Tibial nerve (tissue), 4 donors: ENCODE measurements at regions not wholly inside any gene's neighbourhood (a gene's known extent, or its start where the extent isn't known, plus 50 kb on each side); places are given as distances from the start of the nearest gene placed in this dataset.
A peak's percentile ranks its signal among the peaks of the same experiment; 100 is the strongest.

Source experiments
- DNase-seq, 2 donors: peaks; one replicate each; pipeline ENCODE4 v3.0.0-alpha.2; 2019; ENCODE audit warnings: low spot score in 2 of 2
- H3K27ac ChIP-seq, 4 donors: fragments of 200-600 bp; sonication (generic) in 3 of 4; one replicate each; pipeline ENCODE4 v1.5.1; 2017 to 2019; ENCODE audit warnings: mild to moderate bottlenecking in 1 of 4
- H3K27me3 ChIP-seq, 2 donors: fragments of 200-600 bp; sonication (generic) in 1 of 2; one replicate each; pipeline versions ENCODE4 v1.5.1 to v1.6.0; 2017 to 2019
- H3K36me3 ChIP-seq, 3 donors: fragments of 200-600 bp; sonication (generic); one replicate each; pipeline ENCODE4 v1.5.1; 2018 to 2019
- H3K4me1 ChIP-seq, 4 donors: fragments of 200-600 bp; sonication (generic) in 3 of 4; one replicate each; pipeline ENCODE4 v1.5.1; 2017 to 2019
- H3K4me3 ChIP-seq, 4 donors: fragments of 200-600 bp; sonication (generic) in 3 of 4; one replicate each; pipeline ENCODE4 v1.5.1; 2017 to 2019; ENCODE audit warnings: mild to moderate bottlenecking in 1 of 4, moderate library complexity in 1 of 4
- H3K9me3 ChIP-seq, 4 donors: fragments of 200-600 bp; sonication (generic) in 3 of 4; one replicate each; pipeline ENCODE4 v1.5.1; 2017 to 2019
- EP300 ChIP-seq, 2 donors: sonication (generic); formaldehyde crosslinking; IDR thresholded peaks; one replicate each; pipeline ENCODE4 v1.6.1; 2017; ENCODE audit warnings: antibody characterized with exemption in 2 of 2, mild to moderate bottlenecking in 1 of 2
- POLR2A ChIP-seq, 2 donors: fragments of 450-650 bp; IDR thresholded peaks; one replicate each; pipeline ENCODE4 v1.6.1; 2017; ENCODE audit warnings: antibody characterized with exemption in 2 of 2, mild to moderate bottlenecking in 2 of 2, moderate library complexity in 2 of 2
- WGBS, 2 donors: methylation state at CpG; one replicate each; pipeline ENCODE4 v1.1.5; 2018; 5-methylcytosine and 5-hydroxymethylcytosine counted together
- TF ChIP-seq, protein P1 (sequence below), 5 experiments: fragments of 200-600 bp in 3 of 5; fragments of 450-650 bp in 2 of 5; sonication (generic) in 3 of 5; IDR thresholded peaks; one replicate each; pipeline ENCODE4 v1.5.1; 2016 to 2019; ENCODE audit warnings: antibody characterized with exemption in 5 of 5, mild to moderate bottlenecking in 3 of 5, moderate library complexity in 2 of 5

DNA sequence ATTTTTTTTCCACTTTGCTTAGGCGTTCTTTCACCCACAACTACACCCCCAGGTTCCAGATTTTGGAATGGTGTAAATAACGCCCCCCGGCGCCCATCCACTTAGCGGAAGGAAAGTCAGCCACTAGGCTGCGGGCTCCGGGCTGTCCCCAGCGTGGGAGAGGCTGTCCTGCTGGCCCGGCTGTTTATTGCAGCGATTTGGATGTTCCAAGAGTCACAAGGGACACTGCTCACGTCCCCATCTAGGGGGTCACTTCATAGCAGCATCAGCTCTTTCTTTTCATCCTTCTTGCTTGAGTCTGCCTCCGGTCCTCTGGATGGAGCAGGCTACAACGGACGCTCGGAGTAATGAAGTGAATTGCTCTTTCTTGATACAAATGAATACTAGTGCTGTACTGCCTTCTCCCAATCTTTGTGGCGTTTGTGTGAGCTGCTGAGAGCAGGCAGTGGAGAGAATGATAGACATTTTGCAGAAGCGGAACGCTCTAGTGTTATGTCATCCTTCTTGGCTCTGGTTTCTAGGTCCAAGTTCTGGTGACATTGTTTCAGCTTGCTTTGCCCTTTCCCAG, 50.7 kb upstream of the PAIP2B start:
- no peaks in the 10 kb centered on the region for H3K9me3 ChIP-seq
- H3K4me1 ChIP-seq, result peaks cover 0 to 43% (median 4%) of the 10 kb centered on the region in 4 donors
- peaks cover 0 to 26% of the 10 kb centered on the region in 2 donors for H3K27me3 ChIP-seq
- WGBS, 2 donors, result 2 to 4% methylated on average over 18 of the region's 18 CpGs
- DNase-seq, result peak in 1 of 2 donors; percentile 10
- TF ChIP-seq POLR2A (IDR thresholded peaks at IDR 0.05) (peak in 1 of 2 donors; percentile 42), EP300 (IDR thresholded peaks at IDR 0.05) (peak in 1 of 2 donors; percentile 84)
- TF ChIP-seq, protein P1, sequence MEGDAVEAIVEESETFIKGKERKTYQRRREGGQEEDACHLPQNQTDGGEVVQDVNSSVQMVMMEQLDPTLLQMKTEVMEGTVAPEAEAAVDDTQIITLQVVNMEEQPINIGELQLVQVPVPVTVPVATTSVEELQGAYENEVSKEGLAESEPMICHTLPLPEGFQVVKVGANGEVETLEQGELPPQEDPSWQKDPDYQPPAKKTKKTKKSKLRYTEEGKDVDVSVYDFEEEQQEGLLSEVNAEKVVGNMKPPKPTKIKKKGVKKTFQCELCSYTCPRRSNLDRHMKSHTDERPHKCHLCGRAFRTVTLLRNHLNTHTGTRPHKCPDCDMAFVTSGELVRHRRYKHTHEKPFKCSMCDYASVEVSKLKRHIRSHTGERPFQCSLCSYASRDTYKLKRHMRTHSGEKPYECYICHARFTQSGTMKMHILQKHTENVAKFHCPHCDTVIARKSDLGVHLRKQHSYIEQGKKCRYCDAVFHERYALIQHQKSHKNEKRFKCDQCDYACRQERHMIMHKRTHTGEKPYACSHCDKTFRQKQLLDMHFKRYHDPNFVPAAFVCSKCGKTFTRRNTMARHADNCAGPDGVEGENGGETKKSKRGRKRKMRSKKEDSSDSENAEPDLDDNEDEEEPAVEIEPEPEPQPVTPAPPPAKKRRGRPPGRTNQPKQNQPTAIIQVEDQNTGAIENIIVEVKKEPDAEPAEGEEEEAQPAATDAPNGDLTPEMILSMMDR (IDR thresholded peaks at IDR 0.05), result peak; percentile 30 to 57 (median 46)
- peak overlapping the region; percentile 44 to 91 (median 80) for H3K27ac ChIP-seq
- no peaks in the 10 kb centered on the region for H3K36me3 ChIP-seq
- peak overlapping the region; percentile 45 to 85 (median 57) for H3K4me3 ChIP-seq

- Histone ChIP-seq H3K9me3 (no peaks in the 10 kb centered on the region), H3K27me3 (peaks cover 0 to 24% of the 10 kb centered on the region in 2 donors), H3K4me1 (peaks cover 0 to 39% (median 2%) of the 10 kb centered on the region in 4 donors), H3K36me3 (no peaks in the 10 kb centered on the region), H3K27ac (peak overlapping the region; percentile 44 to 91 (median 80)), H3K4me3 (peak overlapping the region; percentile 45 to 85 (median 57))
- no peak for DNase-seq
- no peak for TF ChIP-seq EP300 (IDR thresholded peaks at IDR 0.05)
- TF ChIP-seq, protein P1 (IDR thresholded peaks at IDR 0.05), result no peak
- 2% methylated on average over 5 of the region's 5 CpGs for WGBS, 2 donors
These were observed 50.2 kb upstream of the PAIP2B start for GRCh38 chr2:71277147-71277475.

GRCh38 chr2:71276311-71277146, 49.6 kb upstream of the PAIP2B start:
- Histone ChIP-seq H3K27me3 (peaks cover 0 to 24% of the 10 kb centered on the region in 2 donors), H3K27ac (peak overlapping the region; percentile 44 to 91 (median 80)), H3K9me3 (peaks cover 0 to 3% (median 0%) of the 10 kb centered on the region in 4 donors), H3K4me3 (peak overlapping the region; percentile 45 to 85 (median 57)), H3K4me1 (peaks cover 0 to 34% (median 0%) of the 10 kb centered on the region in 4 donors), H3K36me3 (no peaks in the 10 kb centered on the region)
- TF ChIP-seq, protein P1 (IDR thresholded peaks at IDR 0.05), result peak in 2 of 5 experiments; percentile 30 to 37
- TF ChIP-seq POLR2A (IDR thresholded peaks at IDR 0.05) (peak; percentile 56 to 86), EP300 (IDR thresholded peaks at IDR 0.05) (peak in 1 of 2 donors; percentile 95)
- DNase-seq, result peak; percentile 49 to 60
- WGBS, 2 donors, result 2 to 6% methylated on average over 25 to 48 of the region's 93 CpGs
